ENCODE measurements at regions not wholly inside any gene's neighbourhood (a gene's known extent, or its start where the extent isn't known, plus 50 kb on each side); places are given as distances from the start of the nearest gene placed in this dataset.

DNA sequence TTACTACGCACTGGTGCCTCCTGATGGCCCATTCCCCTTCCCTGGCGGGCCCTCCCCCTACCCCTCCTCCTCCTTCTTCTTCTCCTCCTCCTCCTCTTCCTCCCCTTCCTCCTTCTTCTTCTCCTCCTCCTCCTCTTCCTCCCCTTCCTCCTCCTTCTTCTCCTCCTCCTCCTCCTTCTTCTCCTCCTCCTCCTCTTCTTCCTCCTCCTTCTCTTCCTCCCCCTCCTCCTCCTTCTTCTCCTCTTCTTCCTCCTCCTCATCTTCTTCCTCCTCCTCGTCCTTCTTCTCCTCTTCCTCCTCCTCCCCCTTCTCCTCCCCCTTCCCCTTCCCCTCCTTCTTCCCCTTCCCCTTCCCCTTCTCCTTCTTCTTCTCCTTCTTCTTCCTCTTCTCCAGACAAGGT, 64.7 kb upstream of the COG2 start:
- TF ChIP-seq, protein P1, sequence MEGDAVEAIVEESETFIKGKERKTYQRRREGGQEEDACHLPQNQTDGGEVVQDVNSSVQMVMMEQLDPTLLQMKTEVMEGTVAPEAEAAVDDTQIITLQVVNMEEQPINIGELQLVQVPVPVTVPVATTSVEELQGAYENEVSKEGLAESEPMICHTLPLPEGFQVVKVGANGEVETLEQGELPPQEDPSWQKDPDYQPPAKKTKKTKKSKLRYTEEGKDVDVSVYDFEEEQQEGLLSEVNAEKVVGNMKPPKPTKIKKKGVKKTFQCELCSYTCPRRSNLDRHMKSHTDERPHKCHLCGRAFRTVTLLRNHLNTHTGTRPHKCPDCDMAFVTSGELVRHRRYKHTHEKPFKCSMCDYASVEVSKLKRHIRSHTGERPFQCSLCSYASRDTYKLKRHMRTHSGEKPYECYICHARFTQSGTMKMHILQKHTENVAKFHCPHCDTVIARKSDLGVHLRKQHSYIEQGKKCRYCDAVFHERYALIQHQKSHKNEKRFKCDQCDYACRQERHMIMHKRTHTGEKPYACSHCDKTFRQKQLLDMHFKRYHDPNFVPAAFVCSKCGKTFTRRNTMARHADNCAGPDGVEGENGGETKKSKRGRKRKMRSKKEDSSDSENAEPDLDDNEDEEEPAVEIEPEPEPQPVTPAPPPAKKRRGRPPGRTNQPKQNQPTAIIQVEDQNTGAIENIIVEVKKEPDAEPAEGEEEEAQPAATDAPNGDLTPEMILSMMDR (conservative IDR thresholded peaks at IDR 0.05; ENCODE audit: low read depth, low read length), result no peak
- H3K4me3 ChIP-seq (ENCODE audit: low read length), result no peak overlapping the region
- no peak for DNase-seq (ENCODE audit: low read depth)

DNA sequence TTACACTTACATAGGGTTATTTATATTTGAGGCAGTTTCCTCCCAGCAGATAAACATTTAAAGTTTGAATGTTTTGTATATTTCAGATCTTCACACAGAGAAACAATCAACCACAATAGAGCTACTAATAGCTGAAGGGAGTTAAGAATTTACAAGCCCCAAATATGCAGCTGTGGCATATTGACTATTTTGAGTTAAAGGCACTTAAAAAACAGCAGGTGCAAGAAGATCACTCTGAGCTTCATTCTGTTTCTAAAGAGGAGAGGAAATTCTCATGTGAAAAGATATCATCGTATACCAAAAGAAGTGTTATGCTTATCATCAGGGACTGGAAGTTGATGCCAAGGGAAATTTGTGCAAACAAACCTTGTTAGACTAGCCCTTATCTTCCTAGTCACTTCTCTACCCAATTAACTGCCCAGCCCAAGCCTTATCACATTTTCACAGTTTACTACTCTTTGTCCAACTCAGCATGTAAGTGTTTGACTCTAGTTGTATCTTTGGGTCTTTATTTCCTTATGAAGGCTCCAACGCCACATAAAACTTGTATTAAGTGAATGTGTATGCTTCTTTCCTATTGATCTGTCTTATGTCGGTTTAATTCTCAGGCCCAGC, 66.3 kb upstream of the COG2 start:
- no peak overlapping the region for H3K4me3 ChIP-seq (ENCODE audit: low read length)
- TF ChIP-seq, protein P1 (conservative IDR thresholded peaks at IDR 0.05; ENCODE audit: low read depth, low read length), result no peak
- no peak for DNase-seq (ENCODE audit: low read depth)

DNA sequence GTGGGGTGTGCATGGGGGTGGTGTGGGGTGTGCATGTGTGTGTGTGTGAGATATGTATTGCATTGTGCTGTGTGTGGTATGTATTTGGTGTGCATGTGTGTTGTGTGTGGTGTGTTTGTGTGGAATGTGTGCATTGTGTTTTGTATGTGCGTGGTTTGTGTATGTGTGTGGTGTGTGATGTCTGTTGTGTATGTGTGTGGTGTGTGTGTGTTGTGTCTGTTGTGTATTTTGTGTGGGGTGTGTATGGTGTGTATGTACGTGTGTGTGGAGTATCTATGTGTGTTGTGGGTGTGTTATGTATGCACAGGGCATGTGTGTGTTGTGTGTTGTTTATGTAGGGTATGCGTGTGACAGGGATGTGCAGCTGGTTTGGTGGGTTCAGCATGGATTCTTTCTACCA, 67.8 kb upstream of the COG2 start:
- TF ChIP-seq, protein P1 (conservative IDR thresholded peaks at IDR 0.05; ENCODE audit: low read depth, low read length), result no peak
- H3K4me3 ChIP-seq (ENCODE audit: low read length), result no peak overlapping the region
- DNase-seq (ENCODE audit: low read depth), result no peak

DNA sequence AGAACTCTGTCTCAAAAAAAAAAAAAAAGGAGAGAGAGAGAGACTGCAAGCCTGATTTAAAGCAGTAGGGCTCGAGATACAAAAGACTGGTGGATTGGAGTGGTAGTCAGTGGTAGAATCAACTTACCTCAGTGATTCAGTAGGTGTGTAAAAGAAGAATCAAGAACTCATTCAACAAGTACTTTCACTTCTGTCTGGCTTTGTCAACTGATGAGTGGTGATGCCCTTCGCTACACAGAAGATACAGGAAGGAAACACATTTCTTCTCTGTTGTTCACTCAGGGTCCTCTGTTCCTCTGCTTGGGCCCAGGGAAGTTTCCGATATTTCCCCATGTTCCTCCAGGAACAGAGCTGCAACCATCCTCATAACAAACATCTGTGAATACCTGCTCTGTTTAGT, 68.6 kb upstream of the COG2 start:
- TF ChIP-seq, protein P1 (conservative IDR thresholded peaks at IDR 0.05; ENCODE audit: low read depth, low read length), result no peak
- no peak overlapping the region for H3K4me3 ChIP-seq (ENCODE audit: low read length)
- no peak for DNase-seq (ENCODE audit: low read depth)

DNA sequence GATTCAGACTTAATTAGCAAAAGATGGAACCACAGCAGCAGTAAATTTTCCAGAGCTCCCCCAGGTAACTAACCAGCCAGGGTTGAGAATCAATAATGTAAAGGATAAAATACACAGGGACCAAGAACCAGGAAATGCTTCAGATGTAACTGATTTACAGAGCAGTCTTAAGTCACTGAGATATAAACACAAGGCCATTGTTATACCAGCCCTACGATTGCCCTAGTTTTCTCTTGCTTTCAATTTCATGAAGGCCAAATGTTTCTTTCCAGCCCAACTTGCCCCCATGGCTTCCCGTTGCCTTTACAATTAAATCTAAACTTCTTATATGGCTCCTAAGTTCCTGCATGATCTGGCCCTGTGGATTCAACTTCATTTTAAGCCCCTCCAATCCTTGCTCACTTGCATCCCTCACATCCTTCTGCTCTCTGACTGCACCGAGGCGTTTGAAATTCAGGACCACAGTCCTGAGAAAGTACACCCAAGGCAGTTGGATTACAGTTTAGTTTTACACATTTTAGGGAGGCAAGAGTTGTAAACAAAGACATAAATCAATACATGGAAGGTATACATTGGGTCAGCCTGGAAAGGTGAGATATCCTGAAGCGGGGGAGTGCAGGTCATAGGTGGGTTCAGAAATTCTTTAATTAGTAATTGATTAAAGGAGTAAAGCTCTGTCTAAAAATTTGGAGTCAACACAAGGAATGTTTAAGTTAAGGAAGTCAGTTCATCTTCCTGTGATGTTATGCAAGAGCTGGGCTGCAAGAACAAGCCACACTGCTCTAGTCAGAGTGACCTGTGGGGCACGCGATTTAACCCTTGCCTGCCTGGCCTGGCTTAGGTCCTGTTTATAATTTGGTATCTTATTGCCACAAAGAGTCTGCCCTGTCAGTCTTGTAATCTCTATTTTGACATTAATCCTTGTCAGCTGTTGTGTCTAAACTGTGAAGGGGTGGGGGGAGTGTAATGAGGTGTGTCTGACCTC, 69.9 kb upstream of the COG2 start:
- TF ChIP-seq, protein P1 (conservative IDR thresholded peaks at IDR 0.05; ENCODE audit: low read depth, low read length), result no peak
- no peak overlapping the region for H3K4me3 ChIP-seq (ENCODE audit: low read length)

DNA sequence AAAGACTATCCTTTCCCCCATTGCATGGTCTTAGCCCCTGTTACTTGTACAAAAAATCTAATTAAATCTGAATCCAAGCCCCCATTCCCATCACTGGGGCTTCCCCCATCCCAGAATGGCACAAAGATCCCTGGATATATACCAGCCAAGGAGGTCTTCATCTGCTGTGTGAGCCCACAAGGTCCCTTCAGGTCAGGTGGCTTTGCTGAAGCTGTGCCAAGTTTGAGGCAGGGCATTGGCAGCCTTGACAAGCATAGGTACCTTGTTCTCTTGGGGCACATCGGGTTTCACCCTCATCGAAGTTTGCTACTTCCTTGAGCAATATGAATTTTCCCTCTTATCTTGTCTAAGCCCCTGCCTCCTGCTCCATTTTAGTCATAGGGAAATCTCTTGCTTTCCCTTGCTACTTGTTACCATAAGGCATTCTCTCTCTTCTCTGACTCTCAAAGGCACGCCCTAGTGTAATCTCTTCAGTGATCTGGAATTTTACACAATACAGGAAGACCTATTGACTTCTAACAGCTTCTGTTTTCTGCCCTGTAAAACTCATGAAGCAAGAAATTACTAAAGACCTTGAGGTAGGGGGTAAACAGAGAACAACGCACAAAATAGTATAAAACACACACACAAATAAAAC, 71.4 kb upstream of the COG2 start:
- no peak overlapping the region for H3K4me3 ChIP-seq (ENCODE audit: low read length)
- DNase-seq (ENCODE audit: low read depth), result no peak
- TF ChIP-seq, protein P1 (conservative IDR thresholded peaks at IDR 0.05; ENCODE audit: low read depth, low read length), result no peak

More for the DNA sequence above, 69.9 kb upstream of the COG2 start:
- DNase-seq (ENCODE audit: low read depth), result no peak
